Right forelimb (tissue), 1 donor: ENCODE measurements at regions not wholly inside any gene's neighbourhood (a gene's known extent, or its start where the extent isn't known, plus 50 kb on each side); places are given as distances from the start of the nearest gene placed in this dataset.

Source experiments
- DNase-seq: peaks from one replicate; pipeline ENCODE4 v3.0.0-alpha.2; 2018

GRCh38 chr10:4094751-4095150, 309.7 kb upstream of the KLF6 start:
- DNase-seq: no peak

- no peak for DNase-seq
These were observed 308.4 kb upstream of the KLF6 start for GRCh38 chr10:4093438-4093837.

- no peak for DNase-seq
These were observed 303.5 kb upstream of the KLF6 start for GRCh38 chr10:4088354-4089066.

- DNase-seq: no peak
These were observed 301.3 kb upstream of the KLF6 start for GRCh38 chr10:4086131-4086898.

- no peak for DNase-seq
These were observed 298.5 kb upstream of the KLF6 start for GRCh38 chr10:4083509-4084003.

- no peak for DNase-seq
These were observed 297.9 kb upstream of the KLF6 start for GRCh38 chr10:4082861-4083260.

GRCh38 chr10:4081685-4082111, 296.7 kb upstream of the KLF6 start:
- DNase-seq: no peak

- no peak for DNase-seq
These were observed 295.3 kb upstream of the KLF6 start for GRCh38 chr10:4080225-4080805.

GRCh38 chr10:4079803-4080202, 294.8 kb upstream of the KLF6 start:
- no peak for DNase-seq

GRCh38 chr10:4077804-4078203, 292.8 kb upstream of the KLF6 start:
- DNase-seq: no peak

- no peak for DNase-seq
These were observed 292.0 kb upstream of the KLF6 start for GRCh38 chr10:4076983-4077382.

- DNase-seq: no peak
These were observed 290.4 kb upstream of the KLF6 start for GRCh38 chr10:4075443-4075842.

- DNase-seq: no peak
These were observed 289.8 kb upstream of the KLF6 start for GRCh38 chr10:4074545-4075407.

GRCh38 chr10:4073912-4074311, 288.9 kb upstream of the KLF6 start:
- no peak for DNase-seq

GRCh38 chr10:4070921-4071660, 286.1 kb upstream of the KLF6 start:
- DNase-seq: no peak

- no peak for DNase-seq
These were observed 285.2 kb upstream of the KLF6 start for GRCh38 chr10:4070184-4070583.

GRCh38 chr10:4069491-4069890, 284.5 kb upstream of the KLF6 start:
- no peak for DNase-seq

- no peak for DNase-seq
These were observed 283.6 kb upstream of the KLF6 start for GRCh38 chr10:4068629-4069028.

- no peak for DNase-seq
These were observed 283.0 kb upstream of the KLF6 start for GRCh38 chr10:4067931-4068561.

GRCh38 chr10:4067531-4067930, 282.5 kb upstream of the KLF6 start:
- DNase-seq: no peak

GRCh38 chr10:4066581-4067390, 281.8 kb upstream of the KLF6 start:
- no peak for DNase-seq
